Activated T-cell treated with anti-CD3 and anti-CD28 coated beads, Interleukin-2, amount 50 U/mL, for 4 hours (primary cell): ENCODE measurements at regions not wholly inside any gene's neighbourhood (a gene's known extent, or its start where the extent isn't known, plus 50 kb on each side); places are given as distances from the start of the nearest gene placed in this dataset.
"Not testable (repeated sequence)": the region's sequence is repeated elsewhere in the genome, so short reads cannot be mapped to it uniquely, and the experiment has no call there.

Experiments used
- ATAC-seq, 2 donors: fragments of 200-7000 bp; cut with Tn5 transposase; one replicate each; pipeline ENCODE4 v1.10.0; 2021
- DNase-seq: peaks from one replicate; pipeline ENCODE4 v3.0.0-alpha.2; 2020
- H3K27me3 Mint-ChIP-seq: one replicate; pipeline ENCODE4 v1.8.0; 2021; ENCODE audit warnings: low read depth, mixed read lengths
- H3K36me3 Mint-ChIP-seq: one replicate; pipeline ENCODE4 v1.8.0; 2022; ENCODE audit warnings: mixed read lengths; ENCODE audit not compliant: insufficient read depth
- H3K4me1 Mint-ChIP-seq: one replicate; pipeline ENCODE4 v1.8.0; 2021; ENCODE audit warnings: low read depth, mixed read lengths
- H3K4me3 Mint-ChIP-seq: one replicate; pipeline ENCODE4 v1.8.0; 2021; ENCODE audit warnings: mild to moderate bottlenecking, moderate library complexity, mixed read lengths
- H3K9me3 Mint-ChIP-seq: one replicate; pipeline ENCODE4 v1.8.0; 2021; ENCODE audit warnings: mixed read lengths

DNA sequence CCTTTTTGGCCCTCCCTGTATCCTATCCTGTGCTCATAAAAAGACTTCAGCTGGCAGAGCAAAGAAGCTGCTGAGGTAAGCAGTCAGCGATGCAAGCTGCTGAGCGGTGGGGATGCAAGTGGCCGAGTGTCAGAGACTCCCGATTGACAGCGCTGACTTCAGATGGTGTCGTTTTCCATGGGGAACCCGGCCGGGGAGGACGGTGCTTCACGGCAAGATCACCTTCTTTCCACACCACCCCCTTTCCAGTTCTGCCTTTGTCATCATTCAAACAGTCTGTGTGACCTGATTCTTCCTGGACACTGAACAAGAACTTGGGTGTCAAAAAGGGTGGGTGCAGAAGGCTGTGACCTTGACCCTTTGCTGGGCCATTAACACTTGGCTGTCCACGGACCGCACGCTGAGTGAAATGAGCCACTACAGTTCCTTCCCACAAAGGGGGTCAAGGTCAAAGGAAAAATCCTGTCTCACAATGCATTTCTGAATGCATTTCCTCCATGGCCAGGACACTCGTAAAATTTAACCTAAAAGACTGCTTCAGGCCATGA, 52.9 kb upstream of the UNC93A start:
- Mint-ChIP-seq H3K4me1 (no peaks in the 10 kb centered on the region), H3K27me3 (peaks cover 17% of the 10 kb centered on the region), H3K4me3 (no peak overlapping the region), H3K36me3 (no peaks in the 10 kb centered on the region), H3K9me3 (no peaks in the 10 kb centered on the region)
- no peak for DNase-seq
- no peak for ATAC-seq

DNA sequence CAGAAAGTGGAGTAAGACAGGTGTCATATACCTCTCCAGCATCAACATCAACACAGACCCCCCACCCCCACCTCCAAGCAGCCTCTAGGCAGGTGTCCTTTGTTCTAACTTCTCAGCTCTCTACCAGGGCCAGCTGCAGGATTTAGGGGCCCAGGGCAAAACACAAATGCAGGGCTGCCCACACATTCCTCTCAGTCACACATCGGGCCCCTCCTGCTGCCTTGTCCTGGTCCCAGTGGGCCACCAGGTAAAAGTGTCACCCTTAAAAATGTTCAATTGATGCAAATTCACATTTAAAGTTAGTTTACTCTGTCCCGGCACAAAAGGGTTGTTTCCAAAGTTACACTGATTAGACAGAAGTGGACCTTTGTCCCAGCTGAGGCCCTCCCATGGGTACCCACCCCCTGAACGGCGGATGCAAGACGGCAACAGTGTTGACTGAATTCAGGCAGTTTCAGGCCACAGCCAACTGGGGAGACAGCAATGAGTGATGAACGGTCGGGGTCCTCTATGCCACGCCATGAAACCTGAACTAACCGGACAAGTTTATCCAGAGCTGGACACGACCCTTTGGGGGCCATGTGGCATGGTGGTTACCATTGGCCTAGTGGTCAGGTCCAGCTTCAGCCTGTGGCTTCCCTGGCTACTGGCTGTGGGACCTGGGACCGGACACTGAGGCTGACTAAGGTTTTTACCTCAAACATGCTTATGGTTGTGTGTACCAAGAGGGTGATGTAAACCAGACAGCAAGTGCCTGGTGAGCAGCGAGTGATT, 52.2 kb upstream of the UNC93A start:
- no peaks in the 10 kb centered on the region for H3K36me3 Mint-ChIP-seq
- DNase-seq: no peak
- peaks cover 11% of the 10 kb centered on the region for H3K27me3 Mint-ChIP-seq
- ATAC-seq: no peak
- H3K4me3 Mint-ChIP-seq: no peak overlapping the region
- no peaks in the 10 kb centered on the region for H3K9me3 Mint-ChIP-seq
- no peaks in the 10 kb centered on the region for H3K4me1 Mint-ChIP-seq

DNA sequence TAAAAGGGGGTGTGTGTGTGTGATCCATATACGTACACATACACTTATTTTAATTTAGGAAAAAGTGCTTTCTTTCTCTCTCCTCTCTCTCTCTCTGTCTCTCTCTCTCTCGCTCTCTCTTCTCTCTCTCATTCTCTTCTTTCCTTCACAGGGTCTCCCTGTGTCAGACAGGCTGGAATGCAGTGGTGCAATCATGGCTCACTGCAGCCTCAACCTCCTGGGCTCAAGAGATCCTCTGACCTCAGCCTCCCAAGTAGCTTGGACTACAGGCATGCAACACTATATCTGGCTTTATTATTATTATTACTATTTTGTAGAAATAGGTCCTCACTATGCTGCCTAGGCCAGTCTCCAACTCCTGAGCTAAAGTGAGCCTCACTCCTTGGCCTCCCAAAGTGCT, 51.6 kb upstream of the UNC93A start:
- not testable (repeated sequence) for H3K9me3 Mint-ChIP-seq, H3K4me1 Mint-ChIP-seq, DNase-seq, H3K27me3 Mint-ChIP-seq, H3K36me3 Mint-ChIP-seq, H3K4me3 Mint-ChIP-seq, ATAC-seq

- ATAC-seq (no peak), DNase-seq (no peak)
- H3K4me1 Mint-ChIP-seq: no peaks in the 10 kb centered on the region
- no peak overlapping the region for H3K4me3 Mint-ChIP-seq
- peaks cover 2% of the 10 kb centered on the region for H3K27me3 Mint-ChIP-seq
- no peaks in the 10 kb centered on the region for H3K9me3 Mint-ChIP-seq
- no peaks in the 10 kb centered on the region for H3K36me3 Mint-ChIP-seq
Measured at GRCh38 chr6:167240034-167240541, 51.0 kb upstream of the UNC93A start.
